Nephron progenitor cell (in vitro differentiated cells): ENCODE measurements at regions not wholly inside any gene's neighbourhood (a gene's known extent, or its start where the extent isn't known, plus 50 kb on each side); places are given as distances from the start of the nearest gene placed in this dataset.
A peak's percentile ranks its signal among the peaks of the same experiment; 100 is the strongest.

ENCODE experiments used
- DNase-seq: peaks from one replicate; pipeline ENCODE4 v3.0.0; 2021
- H3K27ac Mint-ChIP-seq: 2 replicates; pipeline ENCODE4 v1.8.0; 2021; ENCODE audit warnings: mild to moderate bottlenecking, moderate library complexity, mixed read lengths
- H3K27me3 Mint-ChIP-seq: 2 replicates; pipeline ENCODE4 v1.8.0; 2021; ENCODE audit warnings: mild to moderate bottlenecking, low read depth, mixed read lengths; ENCODE audit not compliant: poor library complexity
- H3K36me3 Mint-ChIP-seq: 2 replicates; pipeline ENCODE4 v1.8.0; 2021; ENCODE audit warnings: low read depth, mixed read lengths
- H3K4me1 Mint-ChIP-seq: 2 replicates; pipeline ENCODE4 v1.8.0; 2021; ENCODE audit warnings: mixed read lengths
- H3K4me3 Mint-ChIP-seq: 2 replicates; pipeline ENCODE4 v1.8.0; 2021; ENCODE audit warnings: mild to moderate bottlenecking, moderate library complexity, mixed read lengths
- H3K9me3 Mint-ChIP-seq: 2 replicates; pipeline ENCODE4 v1.8.0; 2021; ENCODE audit warnings: mild to moderate bottlenecking, moderate library complexity, mixed read lengths
- CTCF ChIP-seq: fragments of 200-600 bp; sonication (generic); IDR thresholded peaks from 2 replicates; pipeline ENCODE4 v1.5.0; 2021; ENCODE audit warnings: antibody characterized with exemption

- Mint-ChIP-seq H3K4me1 (no peaks in the 10 kb centered on the region), H3K9me3 (no peaks in the 10 kb centered on the region), H3K27ac (no peak overlapping the region), H3K27me3 (peaks cover 52% of the 10 kb centered on the region), H3K36me3 (no peaks in the 10 kb centered on the region), H3K4me3 (no peak overlapping the region)
- TF ChIP-seq CTCF = no peak
- DNase-seq = no peak
Observed at GRCh38 chr22:22714600-22715335, 70.4 kb downstream of the GGTLC2 start.

GRCh38 chr22:22716136-22716665, 71.8 kb downstream of the GGTLC2 start:
- Mint-ChIP-seq H3K4me3 (no peak overlapping the region), H3K27me3 (peaks cover 55% of the 10 kb centered on the region), H3K4me1 (no peaks in the 10 kb centered on the region), H3K27ac (no peak overlapping the region), H3K36me3 (no peaks in the 10 kb centered on the region), H3K9me3 (no peaks in the 10 kb centered on the region)
- TF ChIP-seq CTCF = no peak
- no peak for DNase-seq

- no peak for TF ChIP-seq CTCF
- peaks cover 57% of the 10 kb centered on the region for H3K27me3 Mint-ChIP-seq
- no peaks in the 10 kb centered on the region for H3K4me1 Mint-ChIP-seq
- H3K9me3 Mint-ChIP-seq = no peaks in the 10 kb centered on the region
- no peaks in the 10 kb centered on the region for H3K36me3 Mint-ChIP-seq
- H3K27ac Mint-ChIP-seq = no peak overlapping the region
- H3K4me3 Mint-ChIP-seq = no peak overlapping the region
- DNase-seq = no peak
Observed at GRCh38 chr22:22717664-22718063, 73.2 kb downstream of the GGTLC2 start.

- Mint-ChIP-seq H3K4me3 (no peak overlapping the region), H3K4me1 (no peaks in the 10 kb centered on the region), H3K27me3 (peaks cover 43% of the 10 kb centered on the region), H3K9me3 (no peaks in the 10 kb centered on the region), H3K27ac (no peak overlapping the region), H3K36me3 (no peaks in the 10 kb centered on the region)
- peak; percentile 63 for TF ChIP-seq CTCF
- DNase-seq = peak; percentile 65
Observed at GRCh38 chr22:22720201-22720723, 75.8 kb downstream of the GGTLC2 start.

GRCh38 chr22:22720724-22721261, 76.4 kb downstream of the GGTLC2 start:
- Mint-ChIP-seq H3K27ac (no peak overlapping the region), H3K27me3 (peaks cover 46% of the 10 kb centered on the region), H3K4me1 (no peaks in the 10 kb centered on the region), H3K9me3 (no peaks in the 10 kb centered on the region), H3K36me3 (no peaks in the 10 kb centered on the region), H3K4me3 (no peak overlapping the region)
- DNase-seq = no peak
- TF ChIP-seq CTCF = no peak
